ENCODE measurements at regions not wholly inside any gene's neighbourhood (a gene's known extent, or its start where the extent isn't known, plus 50 kb on each side); places are given as distances from the start of the nearest gene placed in this dataset.

- POLR2A ChIA-PET, result no interaction called here
Measured at GRCh38 chr6:4482461-4482860, 293.7 kb upstream of the CDYL start.

DNA sequence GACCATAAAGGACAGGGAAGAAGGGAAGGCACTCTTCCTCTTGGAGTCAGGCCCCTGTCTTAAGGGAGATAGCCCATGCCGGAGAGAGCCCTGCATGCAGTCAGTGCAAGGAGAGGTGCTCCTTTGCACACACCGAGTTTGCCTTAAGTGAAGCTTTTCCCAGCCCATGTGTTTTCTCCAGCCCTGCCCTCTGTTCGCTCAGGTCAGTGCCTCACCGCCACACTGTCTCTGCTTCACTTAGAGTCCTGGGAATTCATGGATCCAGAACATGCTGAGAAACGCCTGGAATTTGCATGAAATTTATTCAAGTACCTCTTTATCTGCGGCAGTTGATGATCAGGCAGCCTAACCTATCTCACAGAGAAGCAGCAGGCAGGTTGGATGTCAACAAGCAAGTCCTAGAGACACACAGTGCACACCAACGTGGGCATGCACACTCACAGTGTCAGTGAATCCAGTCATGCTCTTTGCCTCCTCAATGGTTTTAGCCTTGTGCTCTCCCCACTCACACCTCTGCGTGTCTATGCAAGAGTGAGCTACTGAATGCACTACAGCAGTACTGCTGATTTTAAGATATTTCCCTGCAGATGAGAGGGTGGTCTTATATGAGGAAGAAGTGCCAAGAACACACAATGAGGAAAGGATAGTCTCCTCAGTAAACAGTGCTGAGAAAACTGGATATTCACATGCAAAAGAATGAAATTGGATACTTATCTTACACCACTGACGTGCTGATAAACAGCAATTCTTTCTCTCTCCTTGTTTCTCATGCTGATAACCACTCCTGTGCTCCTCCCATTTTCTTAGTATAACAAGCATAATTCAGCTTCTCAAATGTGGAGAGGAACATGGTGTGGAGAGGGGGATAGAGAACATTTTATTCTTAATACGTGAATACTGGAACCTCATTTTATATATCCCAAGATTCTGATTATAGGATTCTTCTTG is 295.1 kb upstream of the CDYL start:
- CTCF ChIA-PET, result interaction anchor here (0.6 kb wide), 1 partner anchor 363 kb away, joined by 5 read pairs; no protein-coding TSS in a partner anchor
- TF ChIP-seq, protein P1, sequence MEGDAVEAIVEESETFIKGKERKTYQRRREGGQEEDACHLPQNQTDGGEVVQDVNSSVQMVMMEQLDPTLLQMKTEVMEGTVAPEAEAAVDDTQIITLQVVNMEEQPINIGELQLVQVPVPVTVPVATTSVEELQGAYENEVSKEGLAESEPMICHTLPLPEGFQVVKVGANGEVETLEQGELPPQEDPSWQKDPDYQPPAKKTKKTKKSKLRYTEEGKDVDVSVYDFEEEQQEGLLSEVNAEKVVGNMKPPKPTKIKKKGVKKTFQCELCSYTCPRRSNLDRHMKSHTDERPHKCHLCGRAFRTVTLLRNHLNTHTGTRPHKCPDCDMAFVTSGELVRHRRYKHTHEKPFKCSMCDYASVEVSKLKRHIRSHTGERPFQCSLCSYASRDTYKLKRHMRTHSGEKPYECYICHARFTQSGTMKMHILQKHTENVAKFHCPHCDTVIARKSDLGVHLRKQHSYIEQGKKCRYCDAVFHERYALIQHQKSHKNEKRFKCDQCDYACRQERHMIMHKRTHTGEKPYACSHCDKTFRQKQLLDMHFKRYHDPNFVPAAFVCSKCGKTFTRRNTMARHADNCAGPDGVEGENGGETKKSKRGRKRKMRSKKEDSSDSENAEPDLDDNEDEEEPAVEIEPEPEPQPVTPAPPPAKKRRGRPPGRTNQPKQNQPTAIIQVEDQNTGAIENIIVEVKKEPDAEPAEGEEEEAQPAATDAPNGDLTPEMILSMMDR (IDR thresholded peaks at IDR 0.05; ENCODE audit: low read depth, low read length), result no peak

More at GRCh38 chr6:4482461-4482860, 293.7 kb upstream of the CDYL start:
- no peak for DNase-seq (ENCODE audit: low read depth, low spot score)
- Histone ChIP-seq H3K27me3 (ENCODE audit: control insufficient read depth, insufficient read depth, low read length) (peaks cover 2% of the 10 kb centered on the region), H3K4me3 (ENCODE audit: low read depth, low read length) (no peak overlapping the region), H3K9me3 (ENCODE audit: control insufficient read depth, insufficient read depth, low read length) (peaks cover 6% of the 10 kb centered on the region), H3K27ac (ENCODE audit: low read depth, low read length) (no peak overlapping the region)
- TF ChIP-seq, protein P1 (IDR thresholded peaks at IDR 0.05; ENCODE audit: low read depth, low read length), result no peak
- CTCF ChIA-PET, result no interaction called here

DNA sequence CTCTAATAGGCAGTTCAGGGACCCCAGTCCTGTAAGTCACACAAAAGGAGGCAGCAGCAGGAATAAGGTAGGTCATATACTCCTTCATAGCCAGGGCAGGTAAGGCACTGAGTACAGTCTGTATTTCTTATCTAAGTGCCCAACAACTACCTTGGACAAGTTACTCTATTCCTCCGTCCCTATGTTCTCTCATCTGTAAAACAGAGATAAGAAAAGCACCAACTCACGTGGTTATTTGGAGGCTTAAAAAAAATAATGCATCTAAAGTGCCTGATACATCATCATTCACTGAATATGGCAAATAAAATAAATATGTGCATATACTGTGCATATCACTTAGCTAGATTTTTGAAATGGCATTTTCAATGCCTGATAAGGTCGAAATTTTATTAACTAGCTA is 298.1 kb upstream of the CDYL start:
- no peak for DNase-seq (ENCODE audit: low read depth, low spot score)
- TF ChIP-seq, protein P1 (IDR thresholded peaks at IDR 0.05; ENCODE audit: low read depth, low read length), result no peak
- Histone ChIP-seq H3K4me3 (ENCODE audit: low read depth, low read length) (no peak overlapping the region), H3K9me3 (ENCODE audit: control insufficient read depth, insufficient read depth, low read length) (peaks cover 6% of the 10 kb centered on the region), H3K27ac (ENCODE audit: low read depth, low read length) (no peak overlapping the region), H3K27me3 (ENCODE audit: control insufficient read depth, insufficient read depth, low read length) (peaks cover 6% of the 10 kb centered on the region)
- POLR2A ChIA-PET, result interaction anchor here (0.7 kb wide), 1 partner anchor 53 kb away, joined by 3 read pairs; no protein-coding TSS in a partner anchor
- CTCF ChIA-PET, result no interaction called here

More for the DNA sequence above, 295.1 kb upstream of the CDYL start:
- Histone ChIP-seq H3K27ac (ENCODE audit: low read depth, low read length) (no peak overlapping the region), H3K4me3 (ENCODE audit: low read depth, low read length) (no peak overlapping the region), H3K27me3 (ENCODE audit: control insufficient read depth, insufficient read depth, low read length) (peaks cover 5% of the 10 kb centered on the region), H3K9me3 (ENCODE audit: control insufficient read depth, insufficient read depth, low read length) (peaks cover 6% of the 10 kb centered on the region)
- POLR2A ChIA-PET, result no interaction called here
- no peak for DNase-seq (ENCODE audit: low read depth, low spot score)

- no peak overlapping the region for H3K4me3 ChIP-seq (ENCODE audit: low read depth, low read length)
- H3K27ac ChIP-seq (ENCODE audit: low read depth, low read length), result no peak overlapping the region
- TF ChIP-seq, protein P1 (IDR thresholded peaks at IDR 0.05; ENCODE audit: low read depth, low read length), result no peak
- POLR2A ChIA-PET, result no interaction called here
- peaks cover 19% of the 10 kb centered on the region; the same call in 1 of the 2 replicates for H3K9me3 ChIP-seq (ENCODE audit: control insufficient read depth, insufficient read depth, low read length)
- no peak for DNase-seq (ENCODE audit: low read depth, low spot score)
- CTCF ChIA-PET, result no interaction called here
- H3K27me3 ChIP-seq (ENCODE audit: control insufficient read depth, insufficient read depth, low read length), result peaks cover 3% of the 10 kb centered on the region
Measured at GRCh38 chr6:4474810-4475209, 301.4 kb upstream of the CDYL start.

DNA sequence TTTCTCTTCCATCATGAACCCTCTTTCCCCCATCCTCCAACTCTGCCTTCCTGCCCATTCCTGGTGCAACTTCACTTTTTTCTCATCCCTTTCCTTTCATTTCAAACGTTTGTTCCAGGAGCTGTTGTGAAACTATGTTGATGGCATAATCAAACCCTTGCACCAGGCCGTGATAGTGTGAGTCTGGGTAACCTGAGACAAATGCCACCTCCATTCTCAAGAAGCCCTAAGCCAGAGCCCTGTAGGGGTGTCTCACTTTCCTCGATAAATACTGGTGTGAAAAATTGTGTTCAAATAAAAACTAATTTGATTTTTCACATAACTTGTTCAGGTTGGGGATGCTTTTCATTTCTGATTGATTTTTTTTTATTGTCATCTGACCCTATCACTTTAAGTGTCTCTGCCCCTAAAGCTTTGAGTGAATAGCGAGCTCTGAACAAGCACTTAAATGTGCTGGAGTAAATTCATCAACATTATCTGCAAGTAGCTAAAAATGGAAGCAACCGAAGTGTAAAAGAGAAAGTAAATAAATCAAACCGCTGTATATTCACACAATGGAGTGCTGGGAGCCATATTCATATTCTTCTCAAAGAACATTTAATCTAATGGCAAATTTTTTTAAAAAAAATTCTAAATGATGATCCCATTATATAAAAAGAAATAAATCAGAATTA is 303.1 kb upstream of the CDYL start:
- Histone ChIP-seq H3K27me3 (ENCODE audit: control insufficient read depth, insufficient read depth, low read length) (peaks cover 3% of the 10 kb centered on the region), H3K4me3 (ENCODE audit: low read depth, low read length) (no peak overlapping the region), H3K27ac (ENCODE audit: low read depth, low read length) (no peak overlapping the region), H3K9me3 (ENCODE audit: control insufficient read depth, insufficient read depth, low read length) (peaks cover 19% of the 10 kb centered on the region; the same call in 1 of the 2 replicates)
- POLR2A ChIA-PET, result no interaction called here
- TF ChIP-seq, protein P1 (IDR thresholded peaks at IDR 0.05; ENCODE audit: low read depth, low read length), result no peak
- CTCF ChIA-PET, result no interaction called here
- no peak for DNase-seq (ENCODE audit: low read depth, low spot score)
